Mesenchymal stem cell (in vitro differentiated cells and primary cell): ENCODE measurements at regions not wholly inside any gene's neighbourhood (a gene's known extent, or its start where the extent isn't known, plus 50 kb on each side); places are given as distances from the start of the nearest gene placed in this dataset.

Experiments used
- DNase-seq: peaks from one replicate; pipeline ENCODE4 v3.0.0-alpha.2; 2013
- H2AFZ ChIP-seq: one replicate; pipeline ENCODE4 v1.6.1; 2013; ENCODE audit warnings: low read depth, mild to moderate bottlenecking, control low read depth, inconsistent platforms, low read length, moderate library complexity
- H2AK5ac ChIP-seq: 2 replicates; pipeline ENCODE4 v1.6.1; 2013; ENCODE audit warnings: low read length, moderate library complexity, mild to moderate bottlenecking, inconsistent platforms; ENCODE audit not compliant: severe bottlenecking
- H2BK120ac ChIP-seq: one replicate; pipeline ENCODE4 v1.6.1; 2013; ENCODE audit warnings: low read depth, mild to moderate bottlenecking, inconsistent platforms, low read length, moderate library complexity
- H2BK12ac ChIP-seq, 2 experiments: one replicate each; pipeline ENCODE4 v1.6.1; 2013; ENCODE audit warnings: inconsistent platforms in 2 of 2, low read length in 2 of 2, mild to moderate bottlenecking in 2 of 2, moderate library complexity in 2 of 2, control low read depth in 1 of 2
- H2BK15ac ChIP-seq: one replicate; pipeline ENCODE4 v1.6.1; 2013; ENCODE audit warnings: mild to moderate bottlenecking, low read depth, inconsistent platforms; ENCODE audit not compliant: poor library complexity, severe bottlenecking
- H2BK5ac ChIP-seq: 2 replicates; pipeline ENCODE4 v1.6.1; 2013; ENCODE audit warnings: low read depth, mild to moderate bottlenecking, low read length, control low read depth, inconsistent platforms; ENCODE audit not compliant: poor library complexity, severe bottlenecking
- H3K14ac ChIP-seq, 2 experiments: one replicate each; pipeline ENCODE4 v1.6.1; 2013; ENCODE audit warnings: inconsistent platforms in 2 of 2, low read length in 2 of 2, control low read depth in 1 of 2, mild to moderate bottlenecking in 1 of 2, moderate library complexity in 1 of 2
- H3K18ac ChIP-seq, 2 experiments: one replicate each; pipeline ENCODE4 v1.6.1; 2013; ENCODE audit warnings: inconsistent platforms in 2 of 2, low read length in 2 of 2, control low read depth in 1 of 2, low read depth in 1 of 2, mild to moderate bottlenecking in 1 of 2
- H3K23ac ChIP-seq, 2 experiments: one replicate each; pipeline ENCODE4 v1.6.1; 2013; ENCODE audit warnings: inconsistent platforms in 2 of 2, low read length in 2 of 2, mild to moderate bottlenecking in 2 of 2, moderate library complexity in 2 of 2, control low read depth in 1 of 2
- H3K27ac ChIP-seq: 2 replicates; pipeline ENCODE4 v1.5.1; 2013; ENCODE audit warnings: mild to moderate bottlenecking, moderate library complexity, low read length, control low read depth, inconsistent platforms; ENCODE audit not compliant: poor library complexity, severe bottlenecking
- H3K27me3 ChIP-seq, 2 experiments: 2 replicates each; pipeline versions ENCODE4 v1.6.1 to v1.7.0; 2013; ENCODE audit warnings: low read length in 2 of 2, mild to moderate bottlenecking in 2 of 2, moderate library complexity in 2 of 2, control low read depth in 1 of 2, inconsistent platforms in 1 of 2; ENCODE audit not compliant: control insufficient read depth in 1 of 2, insufficient read depth in 1 of 2
- H3K36me3 ChIP-seq, 2 experiments: 2 replicates each; pipeline versions ENCODE4 v1.6.1 to v1.7.0; 2013; ENCODE audit warnings: low read length in 2 of 2, control low read depth in 1 of 2, inconsistent platforms in 1 of 2, low read depth in 1 of 2, mild to moderate bottlenecking in 1 of 2; ENCODE audit not compliant: insufficient read depth in 2 of 2, control insufficient read depth in 1 of 2
- H3K4ac ChIP-seq, 2 experiments: one replicate each; pipeline ENCODE4 v1.6.1; 2013; ENCODE audit warnings: inconsistent platforms in 2 of 2, low read length in 2 of 2, mild to moderate bottlenecking in 2 of 2, moderate library complexity in 2 of 2, control low read depth in 1 of 2, low read depth in 1 of 2
- H3K4me1 ChIP-seq: 2 replicates; pipeline ENCODE4 v1.6.1; 2013; ENCODE audit warnings: low read depth, low read length, control low read depth; ENCODE audit not compliant: control insufficient read depth, insufficient read depth
- H3K4me2 ChIP-seq: 2 replicates; pipeline ENCODE4 v1.6.1; 2013; ENCODE audit warnings: low read length, mild to moderate bottlenecking, inconsistent platforms; ENCODE audit not compliant: poor library complexity, severe bottlenecking
- H3K4me3 ChIP-seq, 2 experiments: 2 replicates each; pipeline versions ENCODE4 v1.5.1 to v1.7.0; 2013; ENCODE audit warnings: low read length in 2 of 2, mild to moderate bottlenecking in 2 of 2, control low read depth in 1 of 2, low read depth in 1 of 2; ENCODE audit not compliant: insufficient read depth in 1 of 2
- H3K79me1 ChIP-seq: replicated peaks from 2 replicates; pipeline ENCODE4 v1.6.1; 2013; ENCODE audit warnings: mild to moderate bottlenecking, control low read depth, low read length, inconsistent platforms; ENCODE audit not compliant: poor library complexity, severe bottlenecking
- H3K9ac ChIP-seq: 2 replicates; pipeline ENCODE4 v1.7.0; 2013; ENCODE audit warnings: mild to moderate bottlenecking, low read length, moderate library complexity
- H3K9me3 ChIP-seq: 2 replicates; pipeline ENCODE4 v1.7.0; 2013; ENCODE audit warnings: mild to moderate bottlenecking, low read length; ENCODE audit not compliant: control insufficient read depth
- H4K8ac ChIP-seq: one replicate; pipeline ENCODE4 v1.6.1; 2013; ENCODE audit warnings: inconsistent platforms, mild to moderate bottlenecking, low read length, moderate library complexity
- H4K91ac ChIP-seq: one replicate; pipeline ENCODE4 v1.6.1; 2013; ENCODE audit warnings: mild to moderate bottlenecking, low read length, inconsistent platforms
- WGBS: methylation state at CpG from one replicate; pipeline ENCODE4 v1.1.7; 2013; ENCODE audit warnings: mixed read lengths; 5-methylcytosine and 5-hydroxymethylcytosine counted together

DNA sequence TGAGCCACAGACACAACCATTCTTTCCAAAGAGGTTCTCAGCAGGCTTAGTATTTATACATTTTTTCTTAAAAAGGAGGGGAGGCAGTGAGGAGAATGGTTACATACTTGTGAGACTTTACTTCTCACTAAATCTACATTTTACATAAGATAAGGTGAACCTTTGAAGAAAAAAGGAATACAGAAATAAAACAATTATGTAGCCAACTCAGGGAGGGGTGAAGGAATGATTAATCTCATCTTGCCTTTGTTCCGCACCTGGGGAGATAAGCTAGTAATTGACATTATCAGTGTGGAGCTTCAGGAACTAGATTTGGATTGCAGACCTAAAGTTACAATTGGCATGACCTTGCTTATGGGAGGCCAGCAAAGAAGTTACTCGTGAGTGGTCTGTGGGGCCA is 221.8 kb upstream of the GGTLC1 start:
- Histone ChIP-seq H3K9me3 (peaks cover 3% of the 10 kb centered on the region), H3K79me1 (no peaks in the 10 kb centered on the region), H3K36me3 (no peaks in the 10 kb centered on the region), H4K8ac (no peak overlapping the region), H3K4me2 (no peak overlapping the region), H2BK15ac (no peak overlapping the region), H3K4ac (no peak overlapping the region), H2BK120ac (no peak overlapping the region), H3K23ac (no peak overlapping the region), H4K91ac (no peak overlapping the region), H3K18ac (no peak overlapping the region), H2AFZ (no peak overlapping the region), H2BK12ac (no peak overlapping the region), H3K14ac (no peak overlapping the region), H2AK5ac (no peak overlapping the region), H3K9ac (no peak overlapping the region), H3K27ac (no peak overlapping the region), H2BK5ac (no peak overlapping the region), H3K4me1 (no peaks in the 10 kb centered on the region), H3K27me3 (peaks cover 0 to 27% of the 10 kb centered on the region in 2 experiments), H3K4me3 (no peak overlapping the region)
- DNase-seq, result no peak
- WGBS, result 75% methylated on average over 2 of the region's 2 CpGs

DNA sequence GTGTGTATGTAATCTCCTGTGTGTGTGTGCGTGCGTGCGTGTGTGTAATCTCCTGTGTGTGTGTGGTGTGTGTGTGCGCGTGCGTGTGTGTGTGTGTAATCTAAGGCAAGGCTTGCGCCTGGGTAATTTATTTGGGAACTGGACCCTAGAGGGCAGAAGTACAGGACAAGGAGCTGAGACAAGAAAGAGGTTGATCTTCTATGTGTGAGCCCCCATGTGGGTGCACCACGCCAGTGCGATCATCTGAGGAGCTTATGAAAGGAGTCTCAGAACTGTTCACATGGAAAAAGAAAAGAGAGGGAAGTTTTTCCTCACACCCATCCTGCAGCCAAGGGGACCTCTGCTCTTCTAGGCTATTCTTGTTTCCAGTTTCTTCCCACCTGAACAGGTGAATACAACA is 220.1 kb upstream of the GGTLC1 start:
- H3K4me1 ChIP-seq, result no peaks in the 10 kb centered on the region
- no peak overlapping the region for H3K23ac ChIP-seq
- no peak overlapping the region for H3K4me2 ChIP-seq
- H3K27ac ChIP-seq, result no peak overlapping the region
- H4K91ac ChIP-seq, result no peak overlapping the region
- H2BK5ac ChIP-seq, result no peak overlapping the region
- no peaks in the 10 kb centered on the region for H3K36me3 ChIP-seq
- no peak for DNase-seq
- H3K9me3 ChIP-seq, result peaks cover 3% of the 10 kb centered on the region
- no peak overlapping the region for H3K14ac ChIP-seq
- no peak overlapping the region for H3K9ac ChIP-seq
- no peak overlapping the region for H2AK5ac ChIP-seq
- H3K4me3 ChIP-seq, result no peak overlapping the region
- H2BK15ac ChIP-seq, result no peak overlapping the region
- no peak overlapping the region for H2BK12ac ChIP-seq
- no peaks in the 10 kb centered on the region for H3K79me1 ChIP-seq
- H3K18ac ChIP-seq, result no peak overlapping the region
- no peak overlapping the region for H2BK120ac ChIP-seq
- 94% methylated on average over 9 of the region's 9 CpGs for WGBS
- H3K27me3 ChIP-seq, result peaks cover 0 to 32% of the 10 kb centered on the region in 2 experiments
- no peak overlapping the region for H4K8ac ChIP-seq
- H2AFZ ChIP-seq, result no peak overlapping the region
- H3K4ac ChIP-seq, result no peak overlapping the region

DNA sequence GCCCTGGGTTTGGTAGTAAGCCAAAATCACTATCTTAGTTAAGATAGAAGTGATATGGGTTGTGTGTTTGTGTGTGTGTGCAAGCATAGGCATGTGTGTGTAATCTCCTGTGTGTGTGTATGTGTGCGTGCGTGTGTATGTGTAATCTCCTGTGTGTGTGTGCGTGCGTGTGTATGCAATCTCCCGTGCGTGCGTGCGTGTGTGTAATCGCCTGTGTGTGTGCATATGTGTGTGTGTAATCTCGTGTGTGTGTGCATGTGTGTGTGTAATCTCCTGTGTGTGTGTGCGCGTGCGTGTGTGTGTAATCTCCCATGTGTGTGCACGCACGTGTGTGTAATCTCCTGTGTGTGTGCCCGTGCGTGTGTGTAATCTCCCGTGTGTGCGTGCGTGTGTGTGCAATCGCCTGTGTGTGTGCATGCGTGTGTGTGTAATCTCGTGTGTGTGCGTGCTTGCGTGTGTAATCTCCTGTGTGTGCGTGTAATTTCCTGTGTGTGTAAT is 219.3 kb upstream of the GGTLC1 start:
- Histone ChIP-seq H3K4me1 (no peaks in the 10 kb centered on the region), H2AK5ac (no peak overlapping the region), H3K14ac (no peak overlapping the region), H3K23ac (no peak overlapping the region), H3K9me3 (peaks cover 3% of the 10 kb centered on the region), H4K8ac (no peak overlapping the region), H3K27me3 (peaks cover 0 to 26% of the 10 kb centered on the region in 2 experiments), H3K4me2 (no peak overlapping the region), H3K4me3 (no peak overlapping the region), H3K79me1 (no peaks in the 10 kb centered on the region), H2BK15ac (no peak overlapping the region), H2AFZ (no peak overlapping the region), H4K91ac (no peak overlapping the region), H3K36me3 (no peaks in the 10 kb centered on the region), H2BK5ac (no peak overlapping the region), H3K18ac (no peak overlapping the region), H3K4ac (no peak overlapping the region), H2BK12ac (no peak overlapping the region), H3K27ac (no peak overlapping the region), H3K9ac (no peak overlapping the region), H2BK120ac (no peak overlapping the region)
- 93% methylated on average over 26 of the region's 26 CpGs for WGBS
- no peak for DNase-seq

DNA sequence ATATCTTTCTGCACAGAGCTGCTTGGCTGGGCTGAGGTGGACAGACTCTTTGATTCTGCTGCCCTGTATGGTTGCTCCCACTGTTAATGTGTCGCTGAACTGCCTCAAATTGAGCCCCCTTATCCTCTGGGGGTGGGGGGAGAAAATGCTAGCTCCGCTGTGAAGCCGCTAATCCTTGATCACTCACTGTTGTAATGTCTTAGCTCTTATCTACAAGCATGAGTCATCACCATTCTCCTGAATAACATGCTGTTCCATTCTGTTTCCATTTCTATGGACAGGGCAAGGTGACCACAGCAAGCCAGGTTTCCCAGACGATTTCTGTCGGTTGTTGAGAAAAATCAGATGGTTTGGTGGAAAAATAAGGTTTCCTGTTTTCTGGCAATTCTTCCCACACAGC is 218.4 kb upstream of the GGTLC1 start:
- H3K9me3 ChIP-seq, result peaks cover 3% of the 10 kb centered on the region
- WGBS, result 79% methylated on average over 5 of the region's 5 CpGs
- no peak for DNase-seq
- no peak overlapping the region for H2BK12ac ChIP-seq
- no peak overlapping the region for H3K18ac ChIP-seq
- no peak overlapping the region for H3K4me3 ChIP-seq
- no peak overlapping the region for H3K14ac ChIP-seq
- no peak overlapping the region for H3K23ac ChIP-seq
- H2AK5ac ChIP-seq, result no peak overlapping the region
- H3K27me3 ChIP-seq, result peaks cover 0 to 17% of the 10 kb centered on the region in 2 experiments
- no peak overlapping the region for H2BK120ac ChIP-seq
- no peak overlapping the region for H4K91ac ChIP-seq
- no peaks in the 10 kb centered on the region for H3K4me1 ChIP-seq
- no peaks in the 10 kb centered on the region for H3K79me1 ChIP-seq
- H2BK5ac ChIP-seq, result no peak overlapping the region
- no peak overlapping the region for H2AFZ ChIP-seq
- H3K9ac ChIP-seq, result no peak overlapping the region
- no peaks in the 10 kb centered on the region for H3K36me3 ChIP-seq
- no peak overlapping the region for H3K27ac ChIP-seq
- H3K4ac ChIP-seq, result no peak overlapping the region
- no peak overlapping the region for H2BK15ac ChIP-seq
- no peak overlapping the region for H3K4me2 ChIP-seq
- H4K8ac ChIP-seq, result no peak overlapping the region
